GM23338 (cell line): ENCODE measurements at regions not wholly inside any gene's neighbourhood (a gene's known extent, or its start where the extent isn't known, plus 50 kb on each side); places are given as distances from the start of the nearest gene placed in this dataset.

ENCODE experiments used
- ATAC-seq: fragments of 200-7000 bp; cut with Tn5 transposase; 3 replicates; pipeline ENCODE4 v1.9.1; 2020
- DNase-seq: peaks from one replicate; pipeline ENCODE4 v3.0.0-alpha.2; 2015; ENCODE audit warnings: low spot score
- H2AFZ ChIP-seq: fragments of 200-600 bp; sonication (generic); 2 replicates; pipeline ENCODE4 v1.8.0; 2016; ENCODE audit warnings: antibody characterized with exemption, mild to moderate bottlenecking, moderate library complexity
- H3F3A ChIP-seq: fragments of 200-600 bp; sonication (generic); replicated peaks from 2 replicates; pipeline ENCODE4 v1.8.0; 2017; ENCODE audit warnings: antibody characterized with exemption, mixed run types, low read depth
- H3K27ac ChIP-seq: fragments of 200-600 bp; sonication (generic); 2 replicates; pipeline ENCODE4 v1.6.1; 2016; ENCODE audit warnings: low read depth
- H3K27me3 ChIP-seq: fragments of 200-600 bp; sonication (generic); 2 replicates; pipeline ENCODE4 v1.8.0; 2016; ENCODE audit warnings: mild to moderate bottlenecking, mixed run types, moderate library complexity; ENCODE audit not compliant: insufficient read depth
- H3K36me3 ChIP-seq: fragments of 200-600 bp; sonication (generic); 2 replicates; pipeline ENCODE4 v1.8.0; 2016; ENCODE audit warnings: mild to moderate bottlenecking; ENCODE audit not compliant: insufficient read depth
- H3K4me1 ChIP-seq: fragments of 200-600 bp; sonication (generic); 2 replicates; pipeline ENCODE4 v1.8.0; 2016; ENCODE audit warnings: mild to moderate bottlenecking, moderate library complexity; ENCODE audit not compliant: insufficient read depth
- H3K4me2 ChIP-seq: fragments of 200-600 bp; sonication (generic); 2 replicates; pipeline ENCODE4 v1.7.1; 2017; ENCODE audit warnings: mixed run types
- H3K4me3 ChIP-seq: fragments of 200-600 bp; sonication (generic); 2 replicates; pipeline ENCODE4 v1.6.1; 2016; ENCODE audit warnings: mixed run types
- H3K79me2 ChIP-seq: fragments of 200-600 bp; sonication (generic); replicated peaks from 2 replicates; pipeline ENCODE4 v1.8.0; 2017; ENCODE audit warnings: mild to moderate bottlenecking; ENCODE audit not compliant: insufficient read depth
- H3K9me2 ChIP-seq: fragments of 200-600 bp; sonication (generic); 2 replicates; pipeline ENCODE4 v1.8.0; 2017; ENCODE audit not compliant: insufficient read depth
- H4K20me1 ChIP-seq: fragments of 200-600 bp; sonication (generic); replicated peaks from 2 replicates; pipeline ENCODE4 v1.8.0; 2017; ENCODE audit warnings: mild to moderate bottlenecking; ENCODE audit not compliant: insufficient read depth
- H3K27ac Mint-ChIP-seq: 2 replicates; pipeline ENCODE4 v1.8.0; 2020; ENCODE audit warnings: inconsistent platforms, mild to moderate bottlenecking, moderate library complexity, mixed read lengths
- H3K27me3 Mint-ChIP-seq: 3 replicates; pipeline ENCODE4 v1.8.0; 2022; ENCODE audit warnings: low read depth, mild to moderate bottlenecking, moderate library complexity, mixed read lengths, inconsistent platforms; ENCODE audit not compliant: insufficient read depth, poor library complexity
- H3K36me3 Mint-ChIP-seq: 3 replicates; pipeline ENCODE4 v1.8.0; 2021; ENCODE audit warnings: low read depth, mild to moderate bottlenecking, inconsistent platforms, moderate library complexity, mixed read lengths
- H3K4me1 Mint-ChIP-seq: 3 replicates; pipeline ENCODE4 v1.8.0; 2020; ENCODE audit warnings: mild to moderate bottlenecking, inconsistent platforms, mixed read lengths
- H3K4me3 Mint-ChIP-seq: 3 replicates; pipeline ENCODE4 v1.8.0; 2021; ENCODE audit warnings: moderate library complexity, mild to moderate bottlenecking, inconsistent platforms, mixed read lengths
- H3K9me3 Mint-ChIP-seq: 3 replicates; pipeline ENCODE4 v1.8.0; 2020; ENCODE audit warnings: moderate library complexity, mild to moderate bottlenecking, inconsistent platforms, mixed read lengths
- EZH2 ChIP-seq: fragments of 200-600 bp; sonication (generic); IDR thresholded peaks from one replicate; pipeline ENCODE4 v1.8.0; 2017; ENCODE audit warnings: antibody characterized with exemption, mild to moderate bottlenecking, low read depth; ENCODE audit not compliant: unreplicated experiment
- EZH2phosphoT487 ChIP-seq: fragments of 200-600 bp; sonication (generic); IDR thresholded peaks from one replicate; pipeline ENCODE4 v1.8.1; 2018; ENCODE audit warnings: antibody characterized with exemption; ENCODE audit not compliant: unreplicated experiment
- JUNB ChIP-seq: IDR thresholded peaks from one replicate; pipeline ENCODE4 v1.6.1; 2016; ENCODE audit warnings: antibody characterized with exemption; ENCODE audit not compliant: unreplicated experiment
- NANOG ChIP-seq: IDR thresholded peaks from 2 replicates; pipeline ENCODE4 v1.6.1; 2016; ENCODE audit warnings: antibody characterized with exemption, borderline replicate concordance
- POLR2AphosphoS5 ChIP-seq: IDR thresholded peaks from 2 replicates; pipeline ENCODE4 v1.6.1; 2016; ENCODE audit warnings: antibody characterized with exemption, low read depth
- STAT1 ChIP-seq: IDR thresholded peaks from one replicate; pipeline ENCODE4 v1.6.1; 2016; ENCODE audit warnings: antibody characterized with exemption; ENCODE audit not compliant: unreplicated experiment
- ZNF331 ChIP-seq: fragments of 250-450 bp; sonication (Bioruptor Pico); IDR thresholded peaks from 2 replicates; pipeline ENCODE4 v1.5.0; 2020; ENCODE audit warnings: low read depth, mild to moderate bottlenecking, moderate library complexity
- TF ChIP-seq, protein P1 (sequence below): IDR thresholded peaks from 2 replicates; pipeline ENCODE4 v1.6.1; 2016; ENCODE audit warnings: antibody characterized with exemption
- TF ChIP-seq, protein P2 (sequence below), 2 experiments: fragments of 200-600 bp in 1 of 2; sonication (generic) in 1 of 2; conservative IDR thresholded peaks; 2 replicates each; pipeline versions ENCODE4 v1.5.1 to v1.6.1; 2016 to 2017; ENCODE audit warnings: antibody characterized with exemption in 2 of 2, low read depth in 2 of 2, mild to moderate bottlenecking in 2 of 2, moderate library complexity in 1 of 2
- TF ChIP-seq, protein P3 (sequence below): fragments of 250-450 bp; sonication (Bioruptor Pico); IDR thresholded peaks from 2 replicates; pipeline ENCODE4 v1.5.0; 2020; ENCODE audit warnings: mild to moderate bottlenecking, moderate library complexity
- TF ChIP-seq, protein P4 (sequence below): IDR thresholded peaks from one replicate; pipeline ENCODE4 v1.6.1; 2018; ENCODE audit warnings: antibody characterized with exemption; ENCODE audit not compliant: unreplicated experiment

DNA sequence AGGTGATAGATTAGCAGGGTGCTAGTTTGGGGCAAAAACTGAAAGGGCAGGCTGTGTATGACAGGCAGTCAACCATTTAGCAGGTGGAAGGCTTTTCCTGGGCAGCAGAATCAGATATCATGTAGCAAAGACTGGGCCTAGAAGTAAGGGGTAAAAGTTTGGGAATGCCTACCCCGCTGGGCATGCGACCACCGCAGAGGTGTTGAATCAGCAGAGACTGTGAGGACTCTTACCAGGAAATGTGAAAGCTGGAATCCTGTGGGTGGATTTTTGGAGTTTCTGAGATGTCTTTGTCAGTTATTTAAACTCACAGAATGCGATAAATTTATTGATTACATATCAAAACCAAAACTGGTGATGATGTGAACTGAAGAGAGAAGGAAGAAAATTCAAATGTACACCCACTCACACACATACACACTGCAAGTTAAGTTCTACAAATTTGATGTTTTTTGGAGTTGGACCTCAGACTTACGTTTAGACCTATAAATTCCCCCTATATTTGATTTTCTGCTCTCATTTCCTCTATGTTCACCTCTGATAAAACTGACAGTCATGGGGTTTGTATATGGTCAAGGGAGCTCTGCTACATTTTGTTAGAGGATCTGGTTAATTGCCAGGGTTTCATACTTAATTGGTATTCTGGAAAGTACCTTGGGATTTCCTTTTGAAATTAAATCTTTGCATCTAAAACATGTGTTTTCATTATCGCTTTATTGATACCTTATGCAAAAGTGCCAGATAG is 333.6 kb downstream of the CSNK1G3 start:
- Histone ChIP-seq H3K4me1 (no peaks in the 10 kb centered on the region), H3K27me3 (no peaks in the 10 kb centered on the region), H3K4me3 (no peak overlapping the region), H3K79me2 (no peaks in the 10 kb centered on the region), H3K9me2 (peaks cover 6% of the 10 kb centered on the region; the same call in 1 of the 2 replicates), H3F3A (no peaks in the 10 kb centered on the region), H3K4me2 (no peak overlapping the region), H3K27ac (no peak overlapping the region), H2AFZ (no peak overlapping the region), H4K20me1 (no peaks in the 10 kb centered on the region), H3K36me3 (no peaks in the 10 kb centered on the region)
- H3K27ac Mint-ChIP-seq, result 0 out of 2 replicates have a peak overlapping the region, but pooled peaks have one; percentile 33
- H3K36me3 Mint-ChIP-seq, result no peaks in the 10 kb centered on the region; the same call in 2 of the 3 replicates
- no peak for TF ChIP-seq STAT1
- TF ChIP-seq EZH2, result no peak
- TF ChIP-seq, protein P1, sequence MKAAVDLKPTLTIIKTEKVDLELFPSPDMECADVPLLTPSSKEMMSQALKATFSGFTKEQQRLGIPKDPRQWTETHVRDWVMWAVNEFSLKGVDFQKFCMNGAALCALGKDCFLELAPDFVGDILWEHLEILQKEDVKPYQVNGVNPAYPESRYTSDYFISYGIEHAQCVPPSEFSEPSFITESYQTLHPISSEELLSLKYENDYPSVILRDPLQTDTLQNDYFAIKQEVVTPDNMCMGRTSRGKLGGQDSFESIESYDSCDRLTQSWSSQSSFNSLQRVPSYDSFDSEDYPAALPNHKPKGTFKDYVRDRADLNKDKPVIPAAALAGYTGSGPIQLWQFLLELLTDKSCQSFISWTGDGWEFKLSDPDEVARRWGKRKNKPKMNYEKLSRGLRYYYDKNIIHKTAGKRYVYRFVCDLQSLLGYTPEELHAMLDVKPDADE, result no peak
- TF ChIP-seq POLR2AphosphoS5, result no peak
- TF ChIP-seq, protein P2, sequence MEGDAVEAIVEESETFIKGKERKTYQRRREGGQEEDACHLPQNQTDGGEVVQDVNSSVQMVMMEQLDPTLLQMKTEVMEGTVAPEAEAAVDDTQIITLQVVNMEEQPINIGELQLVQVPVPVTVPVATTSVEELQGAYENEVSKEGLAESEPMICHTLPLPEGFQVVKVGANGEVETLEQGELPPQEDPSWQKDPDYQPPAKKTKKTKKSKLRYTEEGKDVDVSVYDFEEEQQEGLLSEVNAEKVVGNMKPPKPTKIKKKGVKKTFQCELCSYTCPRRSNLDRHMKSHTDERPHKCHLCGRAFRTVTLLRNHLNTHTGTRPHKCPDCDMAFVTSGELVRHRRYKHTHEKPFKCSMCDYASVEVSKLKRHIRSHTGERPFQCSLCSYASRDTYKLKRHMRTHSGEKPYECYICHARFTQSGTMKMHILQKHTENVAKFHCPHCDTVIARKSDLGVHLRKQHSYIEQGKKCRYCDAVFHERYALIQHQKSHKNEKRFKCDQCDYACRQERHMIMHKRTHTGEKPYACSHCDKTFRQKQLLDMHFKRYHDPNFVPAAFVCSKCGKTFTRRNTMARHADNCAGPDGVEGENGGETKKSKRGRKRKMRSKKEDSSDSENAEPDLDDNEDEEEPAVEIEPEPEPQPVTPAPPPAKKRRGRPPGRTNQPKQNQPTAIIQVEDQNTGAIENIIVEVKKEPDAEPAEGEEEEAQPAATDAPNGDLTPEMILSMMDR (conservative IDR thresholded peaks at IDR 0.05; ENCODE audit: low read depth in 2 of 2), result no peak
- no peak for TF ChIP-seq NANOG
- no peak for TF ChIP-seq JUNB
- TF ChIP-seq, protein P3, sequence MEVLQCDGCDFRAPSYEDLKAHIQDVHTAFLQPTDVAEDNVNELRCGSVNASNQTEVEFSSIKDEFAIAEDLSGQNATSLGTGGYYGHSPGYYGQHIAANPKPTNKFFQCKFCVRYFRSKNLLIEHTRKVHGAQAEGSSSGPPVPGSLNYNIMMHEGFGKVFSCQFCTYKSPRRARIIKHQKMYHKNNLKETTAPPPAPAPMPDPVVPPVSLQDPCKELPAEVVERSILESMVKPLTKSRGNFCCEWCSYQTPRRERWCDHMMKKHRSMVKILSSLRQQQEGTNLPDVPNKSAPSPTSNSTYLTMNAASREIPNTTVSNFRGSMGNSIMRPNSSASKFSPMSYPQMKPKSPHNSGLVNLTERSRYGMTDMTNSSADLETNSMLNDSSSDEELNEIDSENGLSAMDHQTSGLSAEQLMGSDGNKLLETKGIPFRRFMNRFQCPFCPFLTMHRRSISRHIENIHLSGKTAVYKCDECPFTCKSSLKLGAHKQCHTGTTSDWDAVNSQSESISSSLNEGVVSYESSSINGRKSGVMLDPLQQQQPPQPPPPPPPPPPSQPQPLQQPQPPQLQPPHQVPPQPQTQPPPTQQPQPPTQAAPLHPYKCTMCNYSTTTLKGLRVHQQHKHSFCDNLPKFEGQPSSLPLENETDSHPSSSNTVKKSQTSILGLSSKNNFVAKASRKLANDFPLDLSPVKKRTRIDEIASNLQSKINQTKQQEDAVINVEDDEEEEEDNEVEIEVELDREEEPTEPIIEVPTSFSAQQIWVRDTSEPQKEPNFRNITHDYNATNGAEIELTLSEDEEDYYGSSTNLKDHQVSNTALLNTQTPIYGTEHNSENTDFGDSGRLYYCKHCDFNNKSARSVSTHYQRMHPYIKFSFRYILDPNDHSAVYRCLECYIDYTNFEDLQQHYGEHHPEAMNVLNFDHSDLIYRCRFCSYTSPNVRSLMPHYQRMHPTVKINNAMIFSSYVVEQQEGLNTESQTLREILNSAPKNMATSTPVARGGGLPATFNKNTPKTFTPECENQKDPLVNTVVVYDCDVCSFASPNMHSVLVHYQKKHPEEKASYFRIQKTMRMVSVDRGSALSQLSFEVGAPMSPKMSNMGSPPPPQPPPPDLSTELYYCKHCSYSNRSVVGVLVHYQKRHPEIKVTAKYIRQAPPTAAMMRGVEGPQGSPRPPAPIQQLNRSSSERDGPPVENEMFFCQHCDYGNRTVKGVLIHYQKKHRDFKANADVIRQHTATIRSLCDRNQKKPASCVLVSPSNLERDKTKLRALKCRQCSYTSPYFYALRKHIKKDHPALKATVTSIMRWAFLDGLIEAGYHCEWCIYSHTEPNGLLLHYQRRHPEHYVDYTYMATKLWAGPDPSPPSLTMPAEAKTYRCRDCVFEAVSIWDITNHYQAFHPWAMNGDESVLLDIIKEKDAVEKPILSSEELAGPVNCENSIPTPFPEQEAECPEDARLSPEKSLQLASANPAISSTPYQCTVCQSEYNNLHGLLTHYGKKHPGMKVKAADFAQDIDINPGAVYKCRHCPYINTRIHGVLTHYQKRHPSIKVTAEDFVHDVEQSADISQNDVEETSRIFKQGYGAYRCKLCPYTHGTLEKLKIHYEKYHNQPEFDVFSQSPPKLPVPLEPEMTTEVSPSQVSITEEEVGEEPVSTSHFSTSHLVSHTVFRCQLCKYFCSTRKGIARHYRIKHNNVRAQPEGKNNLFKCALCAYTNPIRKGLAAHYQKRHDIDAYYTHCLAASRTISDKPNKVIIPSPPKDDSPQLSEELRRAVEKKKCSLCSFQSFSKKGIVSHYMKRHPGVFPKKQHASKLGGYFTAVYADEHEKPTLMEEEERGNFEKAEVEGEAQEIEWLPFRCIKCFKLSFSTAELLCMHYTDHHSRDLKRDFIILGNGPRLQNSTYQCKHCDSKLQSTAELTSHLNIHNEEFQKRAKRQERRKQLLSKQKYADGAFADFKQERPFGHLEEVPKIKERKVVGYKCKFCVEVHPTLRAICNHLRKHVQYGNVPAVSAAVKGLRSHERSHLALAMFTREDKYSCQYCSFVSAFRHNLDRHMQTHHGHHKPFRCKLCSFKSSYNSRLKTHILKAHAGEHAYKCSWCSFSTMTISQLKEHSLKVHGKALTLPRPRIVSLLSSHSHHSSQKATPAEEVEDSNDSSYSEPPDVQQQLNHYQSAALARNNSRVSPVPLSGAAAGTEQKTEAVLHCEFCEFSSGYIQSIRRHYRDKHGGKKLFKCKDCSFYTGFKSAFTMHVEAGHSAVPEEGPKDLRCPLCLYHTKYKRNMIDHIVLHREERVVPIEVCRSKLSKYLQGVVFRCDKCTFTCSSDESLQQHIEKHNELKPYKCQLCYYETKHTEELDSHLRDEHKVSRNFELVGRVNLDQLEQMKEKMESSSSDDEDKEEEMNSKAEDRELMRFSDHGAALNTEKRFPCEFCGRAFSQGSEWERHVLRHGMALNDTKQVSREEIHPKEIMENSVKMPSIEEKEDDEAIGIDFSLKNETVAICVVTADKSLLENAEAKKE (CRISPR knock-in tag), result no peak
- TF ChIP-seq, protein P4, sequence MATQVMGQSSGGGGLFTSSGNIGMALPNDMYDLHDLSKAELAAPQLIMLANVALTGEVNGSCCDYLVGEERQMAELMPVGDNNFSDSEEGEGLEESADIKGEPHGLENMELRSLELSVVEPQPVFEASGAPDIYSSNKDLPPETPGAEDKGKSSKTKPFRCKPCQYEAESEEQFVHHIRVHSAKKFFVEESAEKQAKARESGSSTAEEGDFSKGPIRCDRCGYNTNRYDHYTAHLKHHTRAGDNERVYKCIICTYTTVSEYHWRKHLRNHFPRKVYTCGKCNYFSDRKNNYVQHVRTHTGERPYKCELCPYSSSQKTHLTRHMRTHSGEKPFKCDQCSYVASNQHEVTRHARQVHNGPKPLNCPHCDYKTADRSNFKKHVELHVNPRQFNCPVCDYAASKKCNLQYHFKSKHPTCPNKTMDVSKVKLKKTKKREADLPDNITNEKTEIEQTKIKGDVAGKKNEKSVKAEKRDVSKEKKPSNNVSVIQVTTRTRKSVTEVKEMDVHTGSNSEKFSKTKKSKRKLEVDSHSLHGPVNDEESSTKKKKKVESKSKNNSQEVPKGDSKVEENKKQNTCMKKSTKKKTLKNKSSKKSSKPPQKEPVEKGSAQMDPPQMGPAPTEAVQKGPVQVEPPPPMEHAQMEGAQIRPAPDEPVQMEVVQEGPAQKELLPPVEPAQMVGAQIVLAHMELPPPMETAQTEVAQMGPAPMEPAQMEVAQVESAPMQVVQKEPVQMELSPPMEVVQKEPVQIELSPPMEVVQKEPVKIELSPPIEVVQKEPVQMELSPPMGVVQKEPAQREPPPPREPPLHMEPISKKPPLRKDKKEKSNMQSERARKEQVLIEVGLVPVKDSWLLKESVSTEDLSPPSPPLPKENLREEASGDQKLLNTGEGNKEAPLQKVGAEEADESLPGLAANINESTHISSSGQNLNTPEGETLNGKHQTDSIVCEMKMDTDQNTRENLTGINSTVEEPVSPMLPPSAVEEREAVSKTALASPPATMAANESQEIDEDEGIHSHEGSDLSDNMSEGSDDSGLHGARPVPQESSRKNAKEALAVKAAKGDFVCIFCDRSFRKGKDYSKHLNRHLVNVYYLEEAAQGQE, result no peak
- TF ChIP-seq ZNF331 (CRISPR knock-in tag), result no peak
- no peak for TF ChIP-seq EZH2phosphoT487
- DNase-seq (no peak), ATAC-seq (no peak)
- peaks cover 7% of the 10 kb centered on the region; the same call in 1 of the 3 replicates for H3K9me3 Mint-ChIP-seq
- no peak overlapping the region for H3K4me3 Mint-ChIP-seq
- peaks cover 2% of the 10 kb centered on the region for H3K27me3 Mint-ChIP-seq
- H3K4me1 Mint-ChIP-seq, result peaks cover 4% of the 10 kb centered on the region; the same call in 1 of the 3 replicates
